IPS-15b (cell line): ENCODE measurements at regions not wholly inside any gene's neighbourhood (a gene's known extent, or its start where the extent isn't known, plus 50 kb on each side); places are given as distances from the start of the nearest gene placed in this dataset.

ENCODE experiments used
- H3K27me3 ChIP-seq: one replicate; pipeline ENCODE4 v1.6.1; 2013; ENCODE audit warnings: low read length; ENCODE audit not compliant: control insufficient read depth, insufficient read depth
- H3K36me3 ChIP-seq: one replicate; pipeline ENCODE4 v1.6.1; 2013; ENCODE audit warnings: low read length; ENCODE audit not compliant: control insufficient read depth, insufficient read depth
- H3K4me1 ChIP-seq: one replicate; pipeline ENCODE4 v1.6.1; 2013; ENCODE audit warnings: mild to moderate bottlenecking, low read length; ENCODE audit not compliant: control insufficient read depth, insufficient read depth
- H3K4me3 ChIP-seq: one replicate; pipeline ENCODE4 v1.5.1; 2013; ENCODE audit warnings: low read depth, low read length
- H3K9ac ChIP-seq: one replicate; pipeline ENCODE4 v1.6.1; 2013; ENCODE audit warnings: low read depth, mild to moderate bottlenecking, low read length
- H3K9me3 ChIP-seq: one replicate; pipeline ENCODE4 v1.6.1; 2013; ENCODE audit warnings: mild to moderate bottlenecking, low read length; ENCODE audit not compliant: control insufficient read depth, insufficient read depth

DNA sequence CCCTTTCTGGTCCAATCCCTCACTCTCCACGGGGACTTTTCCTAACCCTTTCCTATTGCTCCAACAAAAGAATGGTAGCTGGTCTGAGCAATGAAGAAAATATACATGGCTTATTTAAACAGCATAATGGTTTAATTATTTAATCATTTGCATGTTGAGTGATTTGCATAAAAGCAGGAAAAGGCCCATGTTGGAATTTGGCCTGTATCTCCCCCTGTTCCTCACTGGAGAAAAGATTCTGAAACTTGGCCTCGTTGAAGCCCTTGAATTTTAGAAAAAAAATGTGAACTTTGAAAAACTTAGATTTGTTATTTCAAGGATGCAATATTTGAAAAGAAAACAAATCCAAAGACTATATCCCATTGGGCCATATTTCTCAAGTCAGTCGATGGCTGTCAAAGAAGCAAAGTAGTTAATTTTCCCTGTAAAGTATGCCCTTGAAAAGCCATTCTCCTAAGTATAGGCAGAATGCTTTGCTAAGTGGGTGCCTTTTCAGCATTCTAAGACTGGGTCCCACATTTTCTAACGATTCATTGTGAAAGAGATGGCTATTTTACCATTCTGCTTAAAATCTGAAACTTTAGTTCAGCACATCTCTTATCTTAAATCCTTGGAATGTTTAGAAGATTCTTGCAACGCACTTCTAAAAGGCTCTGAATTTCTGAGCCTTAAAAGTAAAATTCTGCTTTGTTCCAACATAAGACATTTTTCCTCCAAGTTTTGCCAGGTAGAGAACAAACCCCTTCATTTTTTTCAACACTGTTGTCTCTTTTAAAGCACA lies 428.8 kb downstream of the ARHGEF28 start:
- Histone ChIP-seq H3K27me3 (no peaks in the 10 kb centered on the region), H3K9me3 (no peaks in the 10 kb centered on the region), H3K9ac (no peak overlapping the region), H3K4me3 (no peak overlapping the region), H3K4me1 (no peaks in the 10 kb centered on the region), H3K36me3 (no peaks in the 10 kb centered on the region)

DNA sequence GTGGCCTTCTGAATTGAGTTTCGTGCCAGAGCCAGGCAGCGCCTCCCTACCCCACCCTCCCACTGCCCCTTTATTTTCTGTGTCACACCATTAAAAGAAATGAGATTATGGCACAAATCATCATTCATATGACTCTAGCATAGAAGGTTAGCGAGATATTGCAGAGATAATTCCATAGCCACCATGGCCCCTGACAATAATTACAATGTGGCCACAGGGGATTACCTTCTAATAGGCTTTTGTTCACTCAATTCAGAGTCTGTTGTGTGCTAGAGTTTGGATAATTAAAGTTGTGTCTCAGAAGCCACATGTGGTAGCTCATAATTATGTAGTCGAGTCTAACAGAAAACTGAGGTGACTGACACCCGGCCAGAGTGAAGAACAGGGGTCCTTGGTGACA lies 428.1 kb downstream of the ARHGEF28 start:
- Histone ChIP-seq H3K4me3 (no peak overlapping the region), H3K9ac (no peak overlapping the region), H3K9me3 (no peaks in the 10 kb centered on the region), H3K27me3 (no peaks in the 10 kb centered on the region), H3K36me3 (no peaks in the 10 kb centered on the region), H3K4me1 (no peaks in the 10 kb centered on the region)

DNA sequence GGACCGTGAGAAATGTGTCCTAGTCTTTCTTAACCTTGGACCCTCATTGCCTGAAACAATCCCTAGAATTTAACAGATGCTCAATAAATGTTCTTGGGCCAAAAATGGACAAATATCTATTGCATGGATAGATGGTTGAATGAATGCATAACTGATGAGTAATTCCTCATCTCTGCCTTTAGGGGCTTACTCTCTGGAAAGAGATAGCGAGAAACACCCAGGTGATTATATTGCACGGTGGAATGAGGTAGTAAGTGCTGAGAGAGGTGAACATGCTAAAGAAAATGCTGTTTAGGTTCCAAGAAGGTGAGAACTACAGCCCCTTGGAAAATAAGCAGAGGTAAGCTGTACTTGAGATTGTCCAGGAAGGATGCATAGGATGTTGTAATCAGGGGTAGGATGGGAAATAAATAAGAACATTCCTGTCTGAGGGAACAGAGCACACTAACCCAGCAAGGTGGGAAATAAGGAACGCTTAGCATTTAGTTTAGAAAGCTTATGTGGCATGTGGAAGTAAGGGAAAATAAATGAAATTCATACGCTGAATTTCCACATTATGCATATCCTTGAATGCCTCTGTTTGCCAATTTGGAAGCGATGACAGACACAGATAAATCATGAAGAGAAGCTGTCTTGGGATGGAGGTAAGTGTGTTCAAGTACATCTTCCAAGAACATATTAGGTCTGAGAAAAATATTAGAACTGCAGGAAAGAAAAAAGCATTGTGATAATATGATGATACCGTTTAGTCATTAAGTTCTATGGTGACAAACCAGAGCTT lies 426.6 kb downstream of the ARHGEF28 start:
- no peaks in the 10 kb centered on the region for H3K4me1 ChIP-seq
- H3K4me3 ChIP-seq: no peak overlapping the region
- no peaks in the 10 kb centered on the region for H3K27me3 ChIP-seq
- no peaks in the 10 kb centered on the region for H3K36me3 ChIP-seq
- no peaks in the 10 kb centered on the region for H3K9me3 ChIP-seq
- H3K9ac ChIP-seq: no peak overlapping the region

DNA sequence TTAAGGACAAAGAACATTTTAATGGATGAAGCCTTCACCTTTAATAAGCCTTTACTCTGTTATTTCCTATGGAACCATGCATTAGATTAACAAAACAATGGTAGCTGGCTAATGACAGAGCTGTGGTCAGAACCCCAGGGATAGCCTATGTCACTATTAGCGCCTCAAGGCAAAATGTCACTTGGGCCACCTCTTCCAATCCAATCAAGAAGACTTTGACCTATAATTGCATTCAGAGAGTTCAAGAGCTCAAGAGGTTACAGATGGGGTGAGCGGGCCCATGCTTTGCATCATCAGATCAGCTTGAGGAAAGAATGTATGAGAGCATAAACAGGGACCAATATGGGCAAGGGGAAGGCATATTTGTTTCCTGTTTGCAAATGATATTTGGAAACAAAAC lies 425.1 kb downstream of the ARHGEF28 start:
- Histone ChIP-seq H3K36me3 (no peaks in the 10 kb centered on the region), H3K4me1 (no peaks in the 10 kb centered on the region), H3K9ac (no peak overlapping the region), H3K27me3 (no peaks in the 10 kb centered on the region), H3K4me3 (no peak overlapping the region), H3K9me3 (no peaks in the 10 kb centered on the region)

DNA sequence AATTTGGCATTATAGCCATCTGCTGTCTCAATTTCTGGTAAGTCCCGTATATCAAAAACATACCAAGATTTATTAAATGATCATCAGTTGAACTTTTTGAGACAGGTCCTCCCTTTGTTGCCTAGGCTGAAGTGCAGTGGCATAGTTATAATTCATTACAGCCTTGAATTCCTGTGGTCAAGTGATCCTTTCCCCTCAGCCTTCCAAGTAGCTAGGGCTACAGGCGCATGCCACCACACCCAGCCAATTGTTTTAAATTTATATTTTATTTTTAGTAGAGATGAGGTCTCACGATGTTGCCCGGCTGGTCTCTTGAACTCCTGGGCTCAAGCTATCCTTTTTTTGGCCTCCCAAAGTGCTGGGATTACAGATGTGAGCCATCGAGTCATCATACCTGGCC lies 418.9 kb downstream of the ARHGEF28 start:
- H3K4me3 ChIP-seq: no peak overlapping the region
- H3K4me1 ChIP-seq: no peaks in the 10 kb centered on the region
- no peaks in the 10 kb centered on the region for H3K27me3 ChIP-seq
- H3K36me3 ChIP-seq: no peaks in the 10 kb centered on the region
- H3K9me3 ChIP-seq: no peaks in the 10 kb centered on the region
- H3K9ac ChIP-seq: no peak overlapping the region

DNA sequence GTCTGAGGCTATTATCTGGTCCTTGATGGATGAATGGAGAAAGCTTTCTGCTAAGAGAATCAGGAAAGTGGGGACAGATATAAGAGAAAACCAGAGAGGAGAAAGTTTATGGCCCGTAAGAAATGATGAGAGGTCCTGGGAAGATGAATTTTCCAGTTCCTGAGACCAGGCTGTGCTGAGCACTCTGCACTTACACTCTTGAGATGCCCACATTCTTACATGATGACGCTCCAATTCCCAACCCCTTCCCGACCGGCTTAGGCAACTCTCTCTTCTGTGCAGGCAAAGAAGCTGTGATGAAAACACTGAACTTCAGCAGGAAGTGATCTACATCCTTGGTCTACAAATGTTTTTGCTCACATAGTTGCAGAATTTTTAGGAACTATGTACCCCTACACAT lies 417.0 kb downstream of the ARHGEF28 start:
- H3K9ac ChIP-seq: no peak overlapping the region
- H3K27me3 ChIP-seq: no peaks in the 10 kb centered on the region
- H3K4me1 ChIP-seq: no peaks in the 10 kb centered on the region
- H3K4me3 ChIP-seq: no peak overlapping the region
- no peaks in the 10 kb centered on the region for H3K9me3 ChIP-seq
- H3K36me3 ChIP-seq: no peaks in the 10 kb centered on the region

DNA sequence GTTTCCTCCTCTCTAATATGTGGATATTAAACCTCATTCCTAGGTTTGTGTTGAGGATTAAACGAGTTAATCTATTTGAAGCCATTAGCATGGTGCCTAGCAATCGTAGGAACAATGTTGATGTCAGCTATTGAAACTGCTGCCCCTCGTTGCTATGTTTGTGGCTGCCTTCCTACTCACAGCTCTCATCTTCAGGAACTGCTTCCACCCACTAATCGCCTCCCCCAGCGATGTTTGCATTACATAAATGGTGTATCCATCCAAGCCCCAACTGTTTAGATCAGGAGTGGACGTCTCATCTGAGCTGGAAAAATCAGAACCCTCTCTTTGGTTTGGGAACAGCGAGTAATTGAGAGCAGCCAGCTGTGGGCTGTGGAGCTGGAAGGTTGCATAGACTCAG lies 416.6 kb downstream of the ARHGEF28 start:
- no peak overlapping the region for H3K9ac ChIP-seq
- H3K27me3 ChIP-seq: no peaks in the 10 kb centered on the region
- H3K9me3 ChIP-seq: no peaks in the 10 kb centered on the region
- no peaks in the 10 kb centered on the region for H3K36me3 ChIP-seq
- no peak overlapping the region for H3K4me3 ChIP-seq
- no peaks in the 10 kb centered on the region for H3K4me1 ChIP-seq

DNA sequence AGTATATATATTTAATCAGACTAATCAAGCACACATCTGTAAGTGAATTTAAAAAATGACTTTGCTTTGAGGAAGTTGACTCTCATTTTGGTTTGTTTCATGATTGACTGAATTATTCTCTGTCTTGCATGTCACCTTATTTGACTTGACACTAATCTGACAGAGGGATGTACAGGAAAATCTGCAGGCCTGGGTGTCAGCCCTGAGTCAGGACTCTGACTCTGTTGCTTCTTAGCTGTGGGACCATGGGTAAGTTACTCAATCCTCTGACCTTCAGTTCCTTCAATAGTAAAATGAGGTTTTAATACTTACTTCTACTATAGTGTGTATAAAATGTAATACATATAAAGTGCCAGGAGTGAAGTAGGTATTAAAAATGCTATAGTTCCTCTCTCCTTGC lies 415.9 kb downstream of the ARHGEF28 start:
- H3K27me3 ChIP-seq: no peaks in the 10 kb centered on the region
- H3K4me1 ChIP-seq: no peaks in the 10 kb centered on the region
- no peak overlapping the region for H3K9ac ChIP-seq

DNA sequence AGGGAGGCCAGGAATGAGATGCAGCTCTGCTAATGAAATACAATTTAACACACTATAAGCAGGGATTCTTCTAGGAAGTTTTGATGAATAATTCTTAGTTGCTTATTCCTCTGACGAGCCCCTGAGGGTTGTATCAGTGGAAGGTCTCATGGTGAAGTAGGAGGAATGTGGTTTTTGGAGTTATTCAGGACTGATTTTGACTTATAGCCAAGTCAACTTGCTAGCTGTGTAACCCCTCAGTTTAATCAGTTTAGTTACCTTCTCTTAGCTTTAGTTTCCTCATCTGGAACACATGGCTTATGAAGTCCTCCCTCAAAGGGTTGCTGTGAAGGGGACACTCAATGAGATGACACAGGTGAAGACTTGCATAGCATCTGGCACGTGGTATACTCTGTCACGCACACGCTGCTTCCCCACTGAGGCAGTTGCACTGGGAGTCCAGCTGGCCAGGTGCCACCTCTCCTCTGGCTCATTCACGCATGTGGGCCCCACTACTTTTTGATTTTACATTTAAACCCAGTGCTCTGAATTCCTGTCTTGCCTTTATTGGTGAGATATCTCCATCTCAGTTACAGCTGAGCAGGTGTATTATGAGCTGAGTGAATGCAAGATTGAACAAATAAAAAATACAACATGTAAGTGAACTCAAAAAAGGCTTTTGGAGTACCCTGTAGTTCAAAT lies 415.0 kb downstream of the ARHGEF28 start:
- no peaks in the 10 kb centered on the region for H3K36me3 ChIP-seq

More for the DNA sequence above, 415.9 kb downstream of the ARHGEF28 start:
- Histone ChIP-seq H3K36me3 (no peaks in the 10 kb centered on the region), H3K4me3 (no peak overlapping the region), H3K9me3 (no peaks in the 10 kb centered on the region)

DNA sequence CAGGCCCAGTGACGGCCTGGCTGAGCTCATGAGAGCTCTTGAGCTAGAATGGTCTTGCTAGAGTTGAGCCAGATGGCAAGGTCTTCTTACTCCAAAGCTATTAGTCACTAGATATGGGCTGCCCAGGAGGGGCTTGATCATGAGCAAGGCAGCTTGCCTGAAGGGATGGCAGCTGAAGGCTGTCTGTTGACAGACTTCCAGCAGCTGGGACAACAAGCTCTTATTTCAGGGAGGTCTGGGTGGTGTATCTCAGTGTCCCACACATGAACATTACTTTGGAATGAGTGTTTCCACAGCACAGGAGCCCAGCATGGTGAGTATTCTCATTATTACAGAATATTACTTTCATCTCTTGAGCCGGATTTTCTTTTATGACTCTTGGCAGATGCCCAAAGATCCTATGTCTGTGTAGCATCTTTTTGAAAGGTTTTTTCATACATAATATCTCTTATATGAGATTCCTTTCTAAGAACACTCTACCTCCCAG lies 414.1 kb downstream of the ARHGEF28 start:
- Histone ChIP-seq H3K9me3 (no peaks in the 10 kb centered on the region), H3K4me1 (no peaks in the 10 kb centered on the region), H3K36me3 (no peaks in the 10 kb centered on the region), H3K27me3 (no peaks in the 10 kb centered on the region), H3K4me3 (no peak overlapping the region), H3K9ac (no peak overlapping the region)

More for the DNA sequence above, 415.0 kb downstream of the ARHGEF28 start:
- Histone ChIP-seq H3K27me3 (no peaks in the 10 kb centered on the region), H3K4me3 (no peak overlapping the region), H3K9ac (no peak overlapping the region), H3K4me1 (no peaks in the 10 kb centered on the region), H3K9me3 (no peaks in the 10 kb centered on the region)

DNA sequence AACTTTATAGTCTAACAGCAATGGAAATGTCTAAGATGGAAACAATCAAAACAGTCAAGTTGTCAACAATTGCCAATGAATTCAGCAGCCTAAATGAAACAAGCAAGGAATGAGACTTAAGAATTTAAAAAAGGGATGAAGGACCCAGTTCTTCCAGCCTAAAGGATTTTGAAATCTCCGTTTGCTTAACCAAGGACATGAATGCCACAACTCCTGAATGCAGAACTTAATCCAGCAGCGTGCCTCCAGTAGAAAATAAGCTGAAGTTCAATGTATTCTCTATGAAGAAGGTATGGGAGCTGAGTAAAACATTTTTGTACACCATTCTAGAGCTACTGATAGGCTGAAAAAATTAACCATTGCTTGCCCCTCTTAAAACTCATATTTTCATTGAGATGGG lies 411.3 kb downstream of the ARHGEF28 start:
- no peak overlapping the region for H3K9ac ChIP-seq
- H3K27me3 ChIP-seq: no peaks in the 10 kb centered on the region
- no peak overlapping the region for H3K4me3 ChIP-seq
- no peaks in the 10 kb centered on the region for H3K9me3 ChIP-seq
- H3K4me1 ChIP-seq: no peaks in the 10 kb centered on the region
- H3K36me3 ChIP-seq: no peaks in the 10 kb centered on the region
